ACC112 (cell line): ENCODE measurements at regions not wholly inside any gene's neighbourhood (a gene's known extent, or its start where the extent isn't known, plus 50 kb on each side); places are given as distances from the start of the nearest gene placed in this dataset.
A peak's percentile ranks its signal among the peaks of the same experiment; 100 is the strongest.
"Not testable (repeated sequence)": the region's sequence is repeated elsewhere in the genome, so short reads cannot be mapped to it uniquely, and the experiment has no call there.

Experiments used
- H2AFZ ChIP-seq: fragments of 200-600 bp; sonication (generic); one replicate; pipeline ENCODE4 v1.6.0; 2017; ENCODE audit warnings: antibody characterized with exemption, low read length; ENCODE audit not compliant: unreplicated experiment
- H3K27ac ChIP-seq: fragments of 200-600 bp; sonication (generic); 2 replicates; pipeline ENCODE4 v1.5.1; 2014; ENCODE audit warnings: low read depth, mild to moderate bottlenecking, antibody characterized with exemption, low read length, moderate library complexity
- H3K27me3 ChIP-seq: fragments of 200-600 bp; sonication (generic); 2 replicates; pipeline ENCODE4 v1.6.1; 2014; ENCODE audit warnings: mild to moderate bottlenecking, antibody characterized with exemption, low read length, moderate library complexity, mixed read lengths; ENCODE audit not compliant: insufficient read depth
- H3K36me3 ChIP-seq: fragments of 200-600 bp; sonication (generic); 2 replicates; pipeline ENCODE4 v1.6.1; 2016; ENCODE audit warnings: mild to moderate bottlenecking, antibody characterized with exemption, low read length, moderate library complexity, mixed read lengths; ENCODE audit not compliant: insufficient read depth
- H3K4me1 ChIP-seq: fragments of 200-600 bp; sonication (generic); one replicate; pipeline ENCODE4 v1.6.1; 2016; ENCODE audit warnings: low read length, mixed read lengths; ENCODE audit not compliant: insufficient read depth, unreplicated experiment, control insufficient read depth
- H3K4me3 ChIP-seq: fragments of 200-600 bp; sonication (generic); 2 replicates; pipeline ENCODE4 v1.5.1; 2014; ENCODE audit warnings: mild to moderate bottlenecking, low read depth, low read length
- H3K79me2 ChIP-seq: fragments of 200-600 bp; sonication (generic); one replicate; pipeline ENCODE4 v1.6.0; 2016; ENCODE audit warnings: low read length; ENCODE audit not compliant: control insufficient read depth, unreplicated experiment, insufficient read depth

DNA sequence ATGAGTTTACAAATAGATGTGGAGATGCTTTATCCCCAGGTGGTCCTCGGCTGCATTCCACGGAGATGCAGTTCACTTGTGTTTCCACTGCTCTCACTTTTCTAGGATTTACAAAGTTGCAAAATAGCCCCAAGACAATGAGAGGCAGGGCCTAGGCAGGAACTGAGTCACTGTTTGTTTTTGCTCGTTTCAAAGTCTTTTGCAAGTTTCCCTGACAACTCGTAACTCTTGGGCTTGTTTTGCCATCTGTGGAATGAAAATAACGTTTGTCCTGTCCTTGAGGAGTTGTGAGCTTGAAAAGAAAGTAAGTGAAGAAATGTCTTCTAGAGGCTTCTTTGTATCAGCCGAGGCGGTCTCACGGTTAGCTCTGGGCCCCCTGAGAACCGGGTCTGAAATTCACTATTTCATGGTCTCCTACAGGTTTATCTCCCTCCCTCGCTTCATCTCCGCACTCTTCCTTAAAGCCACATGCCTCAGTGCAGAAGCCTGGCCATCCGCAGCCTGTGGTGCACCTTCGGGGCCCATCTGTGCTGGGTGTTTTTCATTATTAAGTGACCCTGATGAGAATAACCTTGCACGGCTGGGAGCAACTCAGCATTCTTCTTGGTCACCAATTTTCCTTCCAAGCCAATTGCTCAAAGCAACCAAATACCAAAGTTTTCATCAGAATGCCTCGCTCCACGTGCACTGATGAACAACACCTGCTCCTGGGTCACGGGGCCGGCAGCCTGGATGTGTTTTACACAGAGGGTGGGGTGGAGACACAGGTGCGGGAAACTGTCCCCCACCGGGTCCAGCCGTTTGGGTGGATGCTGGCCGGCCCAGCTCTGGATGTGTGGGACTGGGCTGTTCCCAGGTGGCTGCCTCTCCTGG is 172.4 kb downstream of the LAT start:
- H3K27ac ChIP-seq, result peak overlapping the region; percentile 96
- peak overlapping the region; percentile 8; the same call in 1 of the 2 replicates for H3K4me3 ChIP-seq

DNA sequence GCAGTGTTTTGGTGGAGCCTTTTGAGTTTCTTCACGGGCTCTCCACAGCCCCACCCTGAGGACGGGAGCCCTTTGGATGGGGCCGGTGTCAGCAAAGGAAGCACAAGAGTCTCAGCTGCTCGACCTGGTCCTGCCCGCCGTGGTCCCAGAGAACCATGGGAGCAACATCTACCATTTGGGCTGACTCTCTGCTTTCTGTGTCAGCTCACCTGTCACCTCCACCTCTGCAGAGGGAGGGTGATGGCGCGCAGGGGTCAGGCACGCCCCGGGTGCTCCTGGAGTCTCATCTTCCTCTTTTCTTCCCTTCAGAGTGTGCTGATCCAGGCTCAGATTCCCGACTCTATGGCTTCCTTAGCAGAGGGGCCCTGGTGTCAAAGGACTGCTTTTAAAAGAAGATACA is 171.7 kb downstream of the LAT start:
- Histone ChIP-seq H3K36me3 (no peaks in the 10 kb centered on the region), H3K4me3 (no peak overlapping the region), H3K27ac (peak overlapping the region; percentile 96), H3K79me2 (no peaks in the 10 kb centered on the region), H3K4me1 (peaks cover 15% of the 10 kb centered on the region), H3K27me3 (no peaks in the 10 kb centered on the region), H2AFZ (no peak overlapping the region)

More for the DNA sequence above, 172.4 kb downstream of the LAT start:
- H3K4me1 ChIP-seq, result peaks cover 15% of the 10 kb centered on the region
- not testable (repeated sequence) for H3K36me3 ChIP-seq, H3K27me3 ChIP-seq, H3K79me2 ChIP-seq, H2AFZ ChIP-seq

DNA sequence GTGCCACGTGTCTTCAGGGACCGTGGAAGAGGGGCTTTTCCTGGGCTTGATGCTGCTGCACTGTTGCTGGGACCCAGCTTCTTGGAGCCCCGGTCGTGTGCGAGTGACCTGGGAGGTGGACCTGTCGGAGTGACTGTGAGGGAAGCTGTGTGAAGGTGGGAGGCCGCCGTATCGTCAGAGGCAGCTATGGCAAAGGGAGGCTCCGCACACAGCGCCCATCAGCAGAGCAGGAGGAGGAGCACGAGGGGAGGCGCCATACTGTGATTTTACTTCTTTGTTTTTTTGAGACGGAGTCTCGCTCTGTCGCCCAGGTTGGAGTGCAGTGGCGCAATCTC is 171.0 kb downstream of the LAT start:
- not testable (repeated sequence) for H3K4me3 ChIP-seq, H3K79me2 ChIP-seq, H3K27me3 ChIP-seq, H3K36me3 ChIP-seq, H3K27ac ChIP-seq, H2AFZ ChIP-seq
- H3K4me1 ChIP-seq, result peaks cover 15% of the 10 kb centered on the region

GRCh38 chr16:29155131-29155865 is 170.4 kb downstream of the LAT start:
- not testable (repeated sequence) for H3K79me2 ChIP-seq, H2AFZ ChIP-seq, H3K36me3 ChIP-seq, H3K27ac ChIP-seq, H3K27me3 ChIP-seq, H3K4me3 ChIP-seq
- H3K4me1 ChIP-seq, result peaks cover 15% of the 10 kb centered on the region

DNA sequence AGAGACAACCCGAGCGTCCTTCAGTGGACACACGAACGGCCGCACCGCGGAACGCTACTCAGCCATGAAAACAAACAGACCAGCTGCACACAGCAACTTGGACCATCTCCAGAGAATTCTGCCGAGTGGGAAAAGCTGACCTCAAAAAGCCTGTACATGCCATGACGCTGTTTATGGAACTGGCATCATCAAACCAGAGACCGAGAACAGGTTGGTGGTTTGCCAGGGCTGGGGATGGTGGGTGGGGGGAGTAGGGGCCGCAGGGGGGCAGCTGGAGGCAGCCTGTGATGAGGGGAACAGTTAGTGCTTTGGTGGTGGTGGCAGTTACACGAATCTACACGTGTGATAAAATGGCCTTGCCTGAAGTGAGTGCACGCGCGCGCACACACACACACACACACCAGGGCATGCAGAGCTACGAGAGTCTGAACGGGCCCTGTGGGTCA is 169.8 kb downstream of the LAT start:
- no peaks in the 10 kb centered on the region for H3K79me2 ChIP-seq
- no peaks in the 10 kb centered on the region for H3K36me3 ChIP-seq
- H3K27ac ChIP-seq, result no peak overlapping the region
- no peak overlapping the region for H2AFZ ChIP-seq
- H3K4me3 ChIP-seq, result no peak overlapping the region
- no peaks in the 10 kb centered on the region for H3K27me3 ChIP-seq
- peaks cover 15% of the 10 kb centered on the region for H3K4me1 ChIP-seq

GRCh38 chr16:29154088-29154487 is 169.2 kb downstream of the LAT start:
- Histone ChIP-seq H3K36me3 (no peaks in the 10 kb centered on the region), H3K79me2 (no peaks in the 10 kb centered on the region), H3K4me3 (no peak overlapping the region), H2AFZ (no peak overlapping the region), H3K27ac (no peak overlapping the region), H3K27me3 (no peaks in the 10 kb centered on the region), H3K4me1 (peaks cover 15% of the 10 kb centered on the region)

GRCh38 chr16:29153307-29153706 is 168.5 kb downstream of the LAT start:
- peaks cover 15% of the 10 kb centered on the region for H3K4me1 ChIP-seq
- H3K27me3 ChIP-seq, H3K27ac ChIP-seq, H3K4me3 ChIP-seq, H2AFZ ChIP-seq, H3K36me3 ChIP-seq, H3K79me2 ChIP-seq: not testable (repeated sequence)

GRCh38 chr16:29152544-29153031 is 167.7 kb downstream of the LAT start:
- H3K36me3 ChIP-seq, H2AFZ ChIP-seq, H3K79me2 ChIP-seq, H3K27me3 ChIP-seq, H3K4me3 ChIP-seq, H3K27ac ChIP-seq, H3K4me1 ChIP-seq: not testable (repeated sequence)

DNA sequence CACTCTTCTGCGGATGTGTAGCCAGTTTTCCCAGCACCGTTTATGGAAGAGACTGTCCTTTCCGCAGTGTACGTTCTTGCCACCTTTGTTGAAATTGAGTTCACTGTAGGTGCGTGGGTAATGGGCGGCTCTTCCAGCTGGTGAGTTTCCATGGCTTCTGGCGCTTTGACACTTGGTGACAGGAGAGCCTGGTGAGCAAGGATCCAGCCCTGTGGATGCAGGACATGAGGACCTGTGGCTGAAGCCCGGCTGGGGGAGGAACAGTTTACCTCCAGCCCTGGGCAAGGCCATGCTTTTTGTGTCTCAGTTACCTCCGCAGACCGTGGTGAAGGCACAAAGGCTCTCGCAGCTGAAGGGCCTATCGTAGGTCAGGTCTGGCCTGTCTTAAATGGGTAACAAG is 166.5 kb downstream of the LAT start:
- Histone ChIP-seq H3K79me2 (no peaks in the 10 kb centered on the region), H3K27me3 (no peaks in the 10 kb centered on the region), H3K4me1 (peaks cover under 1% of the 10 kb centered on the region), H2AFZ (no peak overlapping the region), H3K27ac (no peak overlapping the region), H3K4me3 (no peak overlapping the region), H3K36me3 (no peaks in the 10 kb centered on the region)

- H3K27me3 ChIP-seq, H2AFZ ChIP-seq, H3K27ac ChIP-seq, H3K79me2 ChIP-seq, H3K4me1 ChIP-seq, H3K4me3 ChIP-seq, H3K36me3 ChIP-seq: not testable (repeated sequence)
These were observed 165.1 kb downstream of the LAT start for GRCh38 chr16:29149912-29150311.

DNA sequence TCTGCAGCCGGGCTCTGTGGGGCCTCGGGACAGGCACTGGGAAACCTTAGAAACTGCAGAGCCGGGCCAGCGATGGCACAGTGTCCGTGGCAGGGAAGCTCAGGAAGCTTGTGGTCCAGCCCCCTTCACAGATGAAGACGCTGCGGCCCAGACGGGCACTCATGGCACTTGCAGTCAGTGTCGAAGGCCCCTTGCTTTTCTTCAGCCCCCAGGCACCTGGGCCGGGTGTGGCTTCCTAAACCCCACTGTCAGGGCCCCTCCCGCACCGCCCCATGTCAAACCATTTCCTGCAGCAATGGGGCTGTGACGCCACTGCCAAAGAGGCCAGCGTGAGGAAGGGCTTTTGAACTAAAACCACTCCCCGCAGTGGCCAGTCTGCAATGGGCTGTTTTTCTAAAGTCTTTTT is 164.0 kb downstream of the LAT start:
- H3K27me3 ChIP-seq, result no peaks in the 10 kb centered on the region
- no peak overlapping the region for H2AFZ ChIP-seq
- no peaks in the 10 kb centered on the region for H3K79me2 ChIP-seq
- H3K4me3 ChIP-seq, result no peak overlapping the region
- no peaks in the 10 kb centered on the region for H3K4me1 ChIP-seq
- H3K36me3 ChIP-seq, result no peaks in the 10 kb centered on the region
- H3K27ac ChIP-seq, result no peak overlapping the region
